Hematopoietic multipotent progenitor cell treated with erythropoietin and hydrocortisone succinate and interleukin-3 and kit ligand, for 4 days (in vitro differentiated cells): ENCODE measurements at regions not wholly inside any gene's neighbourhood (a gene's known extent, or its start where the extent isn't known, plus 50 kb on each side); places are given as distances from the start of the nearest gene placed in this dataset.
A peak's percentile ranks its signal among the peaks of the same experiment; 100 is the strongest.
"Not testable (repeated sequence)": the region's sequence is repeated elsewhere in the genome, so short reads cannot be mapped to it uniquely, and the experiment has no call there.

ENCODE experiments used
- DNase-seq: peaks from one replicate; pipeline ENCODE4 v3.0.0-alpha.2; 2015

- DNase-seq, result no peak
Measured at GRCh38 chr3:139095803-139096466, 51.2 kb upstream of the PRR23C start.

GRCh38 chr3:139096670-139097069 is 52.0 kb upstream of the PRR23C start:
- no peak for DNase-seq

DNA sequence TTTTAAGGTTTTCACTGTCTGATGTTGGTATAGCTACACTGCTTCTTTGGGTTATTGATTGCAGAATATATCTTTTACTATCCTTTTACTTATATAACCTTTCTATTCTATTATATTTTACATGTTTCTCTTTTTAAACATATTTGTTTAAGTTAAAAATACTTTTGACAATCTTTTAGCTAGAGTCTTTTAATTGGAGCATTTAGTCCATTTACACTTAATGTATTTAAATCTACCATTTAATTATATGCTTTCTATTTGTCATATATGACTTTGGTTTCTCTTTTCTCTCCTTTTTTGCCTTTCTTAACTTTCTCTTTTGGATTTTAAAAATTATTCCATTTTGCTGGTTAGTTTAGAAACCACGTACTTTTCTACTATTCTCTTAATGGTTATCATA is 53.7 kb upstream of the PRR23C start:
- no peak for DNase-seq

DNA sequence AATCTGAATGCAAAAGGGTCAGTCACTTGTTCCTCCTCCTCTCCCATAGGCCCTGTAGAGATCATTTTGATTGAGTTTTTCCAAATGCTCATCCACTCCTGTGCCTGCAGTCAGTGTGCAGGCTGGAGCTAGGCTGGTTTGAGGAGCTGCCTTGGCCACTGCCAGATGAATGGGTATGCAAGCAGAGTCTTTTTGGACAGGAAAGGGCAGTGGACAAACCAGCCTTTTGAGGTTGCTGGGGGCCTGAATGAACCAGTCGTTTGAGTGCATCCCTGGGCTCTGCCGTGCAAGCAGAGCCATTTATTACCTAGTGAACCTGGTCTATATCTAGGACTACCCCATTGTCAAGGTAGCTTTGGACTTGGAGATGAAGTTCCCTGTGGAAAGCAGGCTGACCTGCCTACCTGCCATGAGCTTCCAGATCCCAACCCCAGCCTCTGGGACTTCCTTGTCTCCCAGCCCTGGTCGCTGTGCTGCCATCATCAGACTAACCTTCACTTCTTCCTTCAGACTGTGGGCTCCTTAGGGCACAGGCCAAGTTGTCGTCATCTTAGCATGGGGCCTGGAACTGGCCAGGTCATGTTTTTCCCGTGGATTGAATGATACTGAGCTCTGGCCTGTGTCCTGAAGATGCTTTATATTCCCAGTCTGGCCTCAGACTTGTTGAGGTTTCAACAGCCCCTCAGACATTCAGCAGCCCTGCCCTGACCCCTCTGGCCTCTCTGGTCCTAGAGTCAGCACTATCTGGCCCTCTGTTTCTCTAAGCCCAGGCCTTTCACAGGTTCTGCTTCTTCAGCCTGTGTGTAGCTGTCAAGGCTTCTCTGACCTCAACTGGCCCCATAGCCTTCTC is 55.5 kb upstream of the PRR23C start:
- DNase-seq, result no peak

GRCh38 chr3:139100821-139101220 is 56.1 kb upstream of the PRR23C start:
- no peak for DNase-seq

- DNase-seq, result no peak
Measured at GRCh38 chr3:139101396-139101795, 56.7 kb upstream of the PRR23C start.

DNA sequence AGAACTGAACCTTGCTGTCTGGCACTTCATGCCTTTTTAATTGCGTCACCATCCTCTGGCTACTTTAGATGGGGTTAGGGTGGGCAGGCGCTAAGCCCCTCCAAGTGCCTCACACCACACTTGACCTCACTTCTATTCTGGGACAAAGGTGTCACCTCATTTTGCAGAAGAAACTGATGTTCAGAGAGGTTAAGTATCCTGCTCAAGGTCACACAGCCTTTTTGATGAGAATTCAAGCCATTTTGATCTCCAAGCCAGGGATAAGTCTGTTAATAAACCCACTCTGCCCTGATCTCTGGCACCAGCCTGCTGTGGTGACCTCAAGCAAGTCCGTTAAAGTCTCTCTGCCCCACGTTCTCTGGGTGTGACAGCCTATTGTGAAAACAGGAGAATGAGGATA is 58.8 kb upstream of the PRR23C start:
- no peak for DNase-seq

DNA sequence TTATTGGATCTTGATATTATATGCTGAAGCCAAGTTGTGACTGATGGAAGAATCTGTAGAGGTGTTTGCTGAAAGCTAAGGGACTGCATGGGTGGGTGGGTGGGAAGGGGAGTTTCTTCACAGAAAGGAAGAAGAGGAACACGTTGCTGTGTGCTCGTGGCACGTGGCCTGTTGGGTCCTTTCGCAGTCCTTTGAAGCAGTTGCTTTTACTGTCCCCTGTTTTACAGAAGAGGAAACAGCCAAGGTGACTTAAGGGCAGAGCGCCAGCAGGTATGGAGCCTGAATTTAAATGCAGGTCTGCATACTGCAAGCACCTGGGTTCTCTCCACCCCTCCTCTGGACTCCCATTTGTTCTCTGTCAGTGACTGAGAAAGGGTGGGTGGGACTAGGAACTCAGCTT is 59.4 kb upstream of the PRR23C start:
- no peak for DNase-seq

- DNase-seq, result no peak
Measured at GRCh38 chr3:139105154-139105702, 60.5 kb upstream of the PRR23C start.

GRCh38 chr3:139106013-139106932 is 61.6 kb upstream of the PRR23C start:
- no peak for DNase-seq

GRCh38 chr3:139107424-139108252 is 62.9 kb upstream of the PRR23C start:
- DNase-seq, result no peak

GRCh38 chr3:139108253-139108969 is 63.7 kb upstream of the PRR23C start:
- DNase-seq, result no peak

DNA sequence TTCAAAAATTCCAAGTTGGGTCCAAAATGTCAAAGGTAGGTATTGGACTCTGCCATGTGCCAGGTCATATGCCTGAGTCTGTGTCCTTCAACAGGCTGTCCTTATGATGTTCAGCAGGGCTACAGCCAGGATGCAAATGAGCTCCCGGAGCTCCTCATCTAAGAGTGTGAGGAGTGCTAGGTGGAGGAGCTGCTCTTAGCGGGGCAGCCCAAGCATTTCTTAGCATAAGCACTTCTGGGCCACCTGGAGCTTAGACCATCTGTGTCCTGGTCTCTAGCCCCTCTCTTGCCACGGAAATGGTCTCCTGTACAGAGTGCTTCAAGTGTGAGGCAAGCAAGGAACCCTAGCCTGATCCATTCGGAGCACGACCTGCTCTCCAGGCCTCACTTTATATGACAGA is 64.6 kb upstream of the PRR23C start:
- DNase-seq, result no peak

DNA sequence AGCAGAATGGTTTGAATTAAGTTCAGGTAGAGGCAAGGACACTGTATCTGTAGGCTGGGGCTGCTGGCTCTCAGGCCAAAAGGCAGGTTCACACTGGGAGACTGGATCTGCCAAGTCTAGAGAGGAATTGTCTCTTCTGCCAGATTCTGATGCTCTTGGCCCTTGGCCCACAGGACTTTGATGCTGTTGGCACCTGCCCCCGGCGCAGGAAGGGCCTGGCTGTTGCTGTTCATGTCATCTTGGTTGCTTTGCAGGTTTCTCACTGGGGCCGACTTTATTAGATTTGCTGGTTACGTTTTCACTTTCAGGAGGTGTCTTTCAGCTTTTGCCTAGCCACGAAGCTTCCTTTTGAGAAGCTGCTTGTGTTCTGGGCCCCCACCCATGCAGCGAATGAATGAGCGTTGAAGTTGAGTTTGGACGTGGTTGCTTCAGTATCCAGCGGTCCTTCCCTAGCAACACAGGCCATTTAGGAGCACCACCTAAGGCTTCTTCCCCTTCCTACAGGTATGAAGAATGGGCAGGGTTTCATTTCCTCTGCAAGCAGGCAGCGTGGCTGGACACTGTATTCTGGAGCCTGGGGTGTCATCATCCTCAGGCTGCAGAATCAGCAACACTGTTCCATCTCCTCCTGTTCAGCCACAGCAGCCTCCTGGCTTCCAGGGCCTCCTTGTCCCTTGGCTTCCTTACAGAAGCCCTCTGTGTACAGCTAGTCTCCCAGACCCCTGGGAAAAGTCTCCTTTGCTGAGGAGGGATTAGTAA is 65.6 kb upstream of the PRR23C start:
- DNase-seq, result no peak

DNA sequence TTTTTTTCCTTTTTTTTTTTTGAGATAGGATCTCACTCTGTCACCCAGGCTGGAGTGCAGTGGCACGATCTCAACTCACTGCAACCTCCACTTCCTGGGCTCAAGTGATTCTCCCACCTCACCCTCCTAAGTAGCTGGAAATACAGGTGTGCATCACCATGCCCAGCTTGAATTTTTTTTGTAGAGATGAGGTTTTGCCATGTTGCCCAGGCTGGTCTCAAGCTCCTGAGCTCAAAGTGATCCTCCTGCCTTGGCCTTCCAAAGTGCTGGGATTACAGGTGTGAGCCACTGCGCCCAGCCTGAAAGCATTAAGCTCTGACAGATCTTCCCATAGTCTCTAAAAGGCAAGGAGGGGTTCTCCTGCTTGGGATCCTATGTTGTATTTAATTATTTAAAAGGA is 66.2 kb upstream of the PRR23C start:
- DNase-seq, result not testable (repeated sequence)

GRCh38 chr3:139111392-139112229 is 66.9 kb upstream of the PRR23C start:
- DNase-seq, result peak; percentile 81

DNA sequence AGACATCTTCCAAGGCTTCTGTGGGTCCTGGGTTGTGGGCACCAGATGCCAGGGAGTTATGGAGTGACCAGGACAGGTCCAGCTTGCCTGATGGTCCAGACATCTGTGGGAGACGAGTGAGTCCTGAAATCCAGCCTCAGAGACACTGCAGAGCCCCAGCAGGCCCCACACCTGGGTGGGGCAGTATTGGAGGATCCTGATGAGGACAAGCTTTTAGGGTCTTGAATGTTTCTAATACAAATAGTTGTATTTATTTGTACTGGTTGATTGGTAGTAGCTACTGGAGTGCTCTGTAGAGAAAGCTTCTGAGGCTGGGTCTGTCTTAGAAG is 67.5 kb upstream of the PRR23C start:
- no peak for DNase-seq

DNA sequence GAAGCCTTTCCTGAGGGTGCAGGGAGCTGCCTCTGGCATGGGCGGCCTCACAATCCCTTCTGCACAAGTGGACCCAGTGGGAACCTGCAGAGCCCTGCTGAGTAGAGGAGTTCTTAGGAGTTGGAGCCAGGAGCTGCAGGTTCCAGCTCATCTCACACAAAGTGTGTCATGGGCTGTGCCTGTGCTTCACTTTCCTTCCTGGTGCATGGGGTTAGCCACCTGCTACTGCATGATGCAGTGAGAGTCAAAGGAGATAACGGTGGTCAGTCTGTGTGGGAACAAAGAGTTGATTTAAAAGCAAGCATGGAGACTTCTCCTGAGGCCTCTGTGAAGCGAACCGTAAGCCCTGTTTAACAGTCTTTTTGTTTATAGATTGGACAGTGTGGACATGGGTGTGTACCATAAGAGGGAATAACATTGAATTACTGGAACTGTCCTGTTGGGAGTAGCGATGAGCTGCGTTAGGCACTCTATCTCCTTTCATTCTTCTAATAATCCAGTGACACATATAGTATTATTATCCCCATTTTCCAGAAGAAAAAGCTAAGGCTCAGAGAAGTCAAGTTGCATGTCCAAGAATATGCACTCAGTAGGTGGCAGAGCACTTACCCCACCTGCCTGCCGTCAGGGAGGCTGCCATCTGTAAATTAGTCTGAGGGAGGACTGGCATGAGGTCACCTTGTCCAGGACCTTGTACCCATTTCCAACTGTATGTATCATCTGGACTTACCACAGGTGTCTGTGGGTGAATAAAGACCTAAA is 68.7 kb upstream of the PRR23C start:
- peak; percentile 38 for DNase-seq

- DNase-seq, result peak; percentile 28
Measured at GRCh38 chr3:139113993-139114375, 69.3 kb upstream of the PRR23C start.
